Liver (tissue), 3 donors: ENCODE measurements at regions not wholly inside any gene's neighbourhood (a gene's known extent, or its start where the extent isn't known, plus 50 kb on each side); places are given as distances from the start of the nearest gene placed in this dataset.

Experiments
- CTCF ChIP-seq: fragments of 150-350 bp; IDR thresholded peaks from 2 replicates; pipeline ENCODE4 v1.5.1; 2017; ENCODE audit warnings: improper control_type of control experiment, low read depth, low read length; ENCODE audit not compliant: missing input control
- EGR1 ChIP-seq, 2 donors: IDR thresholded peaks; 2 replicates each; pipeline ENCODE4 v1.6.1; 2016 to 2018; ENCODE audit warnings: antibody characterized with exemption in 2 of 2, low read depth in 2 of 2
- FOXA1 ChIP-seq: IDR thresholded peaks from 2 replicates; pipeline ENCODE4 v1.6.1; 2016; ENCODE audit warnings: antibody characterized with exemption
- GABPA ChIP-seq, 2 donors: IDR thresholded peaks in 1 of 2; conservative IDR thresholded peaks in 1 of 2; 2 replicates each; pipeline ENCODE4 v1.6.1; 2016; ENCODE audit warnings: antibody characterized with exemption in 2 of 2, mild to moderate bottlenecking in 1 of 2, moderate library complexity in 1 of 2
- MAX ChIP-seq: IDR thresholded peaks from 2 replicates; pipeline ENCODE4 v1.6.1; 2016; ENCODE audit warnings: antibody characterized with exemption
- RAD21 ChIP-seq, 2 donors: IDR thresholded peaks; 2 replicates each; pipeline ENCODE4 v1.6.1; 2016; ENCODE audit warnings: antibody characterized with exemption in 2 of 2, mild to moderate bottlenecking in 2 of 2
- REST ChIP-seq: IDR thresholded peaks from 2 replicates; pipeline ENCODE4 v1.6.1; 2016; ENCODE audit warnings: antibody characterized with exemption, mild to moderate bottlenecking
- SP1 ChIP-seq: IDR thresholded peaks from 2 replicates; pipeline ENCODE4 v1.6.1; 2018; ENCODE audit warnings: antibody characterized with exemption, mild to moderate bottlenecking
- TAF1 ChIP-seq: conservative IDR thresholded peaks from 2 replicates; pipeline ENCODE4 v1.6.1; 2016; ENCODE audit warnings: antibody characterized with exemption, mild to moderate bottlenecking
- YY1 ChIP-seq: IDR thresholded peaks from 2 replicates; pipeline ENCODE4 v1.6.1; 2016; ENCODE audit warnings: antibody characterized with exemption, mild to moderate bottlenecking
- ZBTB33 ChIP-seq: IDR thresholded peaks from 2 replicates; pipeline ENCODE4 v1.6.1; 2016; ENCODE audit warnings: antibody characterized with exemption
- donor health status: healthy.
- donor health status: healthy.

GRCh38 chr9:89774858-89775370 is 170.1 kb downstream of the GADD45G start:
- TF ChIP-seq GABPA (IDR thresholded peaks at IDR 0.05 in 1 of 2, conservative IDR thresholded peaks at IDR 0.05 in 1 of 2) (no peak), CTCF (no peak), RAD21 (IDR thresholded peaks at IDR 0.05) (no peak), REST (no peak), FOXA1 (no peak), MAX (no peak), SP1 (no peak), TAF1 (no peak), YY1 (no peak), EGR1 (IDR thresholded peaks at IDR 0.05; ENCODE audit: low read depth in 2 of 2) (no peak), ZBTB33 (no peak)
